IPS DF 4.7 (cell line): ENCODE measurements at regions not wholly inside any gene's neighbourhood (a gene's known extent, or its start where the extent isn't known, plus 50 kb on each side); places are given as distances from the start of the nearest gene placed in this dataset.
"Not testable (repeated sequence)": the region's sequence is repeated elsewhere in the genome, so short reads cannot be mapped to it uniquely, and the experiment has no call there.

Source experiments
- DNase-seq: peaks from one replicate; pipeline ENCODE4 v3.0.0-alpha.2; 2013; ENCODE audit warnings: low spot score; ENCODE audit errors: extremely low read depth

DNA sequence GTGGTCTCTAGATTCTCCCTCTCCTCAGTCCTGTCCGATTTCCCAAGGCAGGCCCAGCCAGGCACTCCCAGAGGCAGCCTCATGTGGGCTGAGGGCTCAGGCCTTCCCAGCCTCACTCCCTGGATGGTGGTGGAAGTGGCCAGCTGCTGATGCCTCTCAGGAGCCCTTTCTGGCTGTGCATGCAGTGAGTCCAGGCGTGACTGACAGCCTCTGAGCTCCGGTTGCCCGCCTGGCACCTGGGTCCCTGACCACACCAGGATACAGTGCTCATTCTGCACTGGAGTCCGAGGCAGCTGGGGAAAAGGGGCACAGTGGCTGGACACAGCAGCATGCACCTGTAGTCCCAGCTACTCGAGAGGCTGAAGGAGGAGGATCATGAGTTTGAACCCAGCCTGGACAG, 132.6 kb downstream of the CUL2 start:
- DNase-seq: no peak

DNA sequence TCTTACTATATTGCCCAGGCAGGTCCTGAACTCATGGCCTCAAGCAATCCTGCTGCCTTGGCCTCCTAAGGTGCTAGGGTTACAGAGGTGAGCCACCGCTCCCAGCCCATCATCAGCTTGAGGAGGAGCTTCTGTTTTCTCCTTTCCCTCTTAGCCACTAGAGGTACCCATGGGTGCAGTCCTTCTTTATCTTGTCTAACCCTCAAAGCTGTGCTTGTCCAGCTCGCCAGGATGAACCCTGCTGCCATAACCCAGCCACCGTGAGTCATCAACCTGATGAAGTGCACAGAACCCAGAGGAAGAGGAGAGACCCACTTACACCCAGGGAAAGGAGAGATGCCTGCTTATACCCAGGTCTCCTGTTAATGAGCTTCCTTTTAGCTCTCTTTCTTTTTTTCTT, 133.4 kb downstream of the CUL2 start:
- no peak for DNase-seq

DNA sequence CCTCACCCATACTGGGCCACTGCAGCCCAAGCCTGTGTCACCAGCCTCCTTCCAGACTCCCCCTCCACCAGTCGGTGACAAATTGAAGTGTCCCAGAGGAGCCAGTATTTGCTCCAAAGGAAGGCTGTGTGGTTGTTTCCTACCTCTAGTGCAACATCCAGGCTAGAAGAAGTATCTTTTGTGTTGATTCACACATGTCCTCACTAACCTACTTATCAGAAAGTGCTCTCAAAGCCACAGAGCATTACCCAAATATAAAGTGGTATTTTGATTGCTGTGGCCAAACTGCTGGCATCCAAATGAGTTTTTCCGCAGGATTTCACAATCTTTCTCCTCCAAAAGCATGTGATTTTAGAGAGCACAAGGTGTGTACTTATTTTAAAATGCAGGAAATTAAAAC, 134.8 kb downstream of the CUL2 start:
- no peak for DNase-seq

DNA sequence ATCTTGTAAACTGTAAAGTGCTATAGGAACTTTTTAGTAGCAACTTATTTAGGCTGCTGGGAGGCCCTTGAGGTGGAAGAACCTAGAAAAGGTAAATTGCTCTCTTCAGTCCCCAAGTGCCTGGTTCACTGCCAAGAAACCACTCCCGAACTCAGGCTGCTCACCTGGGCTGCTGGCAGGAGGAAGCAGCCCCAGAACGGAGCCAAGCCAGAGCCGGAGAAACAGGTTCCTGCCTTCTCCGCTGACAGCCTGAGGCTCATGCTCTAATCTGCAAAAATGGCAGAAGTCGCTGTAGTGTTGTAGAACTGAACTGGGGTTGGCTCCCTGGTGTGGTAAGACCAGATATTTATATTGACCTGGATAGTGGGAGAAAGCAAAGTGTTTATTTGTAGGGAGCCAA, 136.0 kb downstream of the CUL2 start:
- DNase-seq: no peak

DNA sequence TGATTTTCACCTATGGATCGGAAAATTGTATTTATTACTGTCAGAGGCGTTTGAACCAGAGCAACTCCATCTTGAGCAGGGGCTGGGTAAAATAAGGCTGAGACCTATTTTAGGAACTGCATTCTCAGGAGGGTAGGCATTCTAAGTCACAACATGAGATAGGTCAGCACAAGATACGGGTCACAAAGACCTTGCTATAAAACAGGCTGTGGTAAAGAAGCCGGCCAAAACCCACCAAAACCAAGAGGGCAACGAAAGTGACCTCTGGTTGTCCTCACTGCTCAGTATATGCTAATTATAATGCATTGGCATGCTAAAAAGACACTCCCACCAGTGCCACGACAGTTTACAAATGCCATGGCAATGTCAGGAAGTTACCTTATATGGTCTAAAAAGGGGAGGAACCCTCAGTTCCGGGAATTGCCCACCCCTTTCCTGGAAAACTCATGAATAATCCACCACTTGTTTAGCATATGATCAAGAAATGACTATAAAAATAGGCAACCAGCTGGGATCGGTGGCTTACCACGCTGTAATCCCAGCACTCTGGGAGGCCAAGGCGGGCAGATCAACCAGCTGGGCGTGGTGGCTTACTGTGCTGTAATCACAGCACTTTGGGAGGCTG, 136.3 kb upstream of the PARD3 start:
- DNase-seq: not testable (repeated sequence)

DNA sequence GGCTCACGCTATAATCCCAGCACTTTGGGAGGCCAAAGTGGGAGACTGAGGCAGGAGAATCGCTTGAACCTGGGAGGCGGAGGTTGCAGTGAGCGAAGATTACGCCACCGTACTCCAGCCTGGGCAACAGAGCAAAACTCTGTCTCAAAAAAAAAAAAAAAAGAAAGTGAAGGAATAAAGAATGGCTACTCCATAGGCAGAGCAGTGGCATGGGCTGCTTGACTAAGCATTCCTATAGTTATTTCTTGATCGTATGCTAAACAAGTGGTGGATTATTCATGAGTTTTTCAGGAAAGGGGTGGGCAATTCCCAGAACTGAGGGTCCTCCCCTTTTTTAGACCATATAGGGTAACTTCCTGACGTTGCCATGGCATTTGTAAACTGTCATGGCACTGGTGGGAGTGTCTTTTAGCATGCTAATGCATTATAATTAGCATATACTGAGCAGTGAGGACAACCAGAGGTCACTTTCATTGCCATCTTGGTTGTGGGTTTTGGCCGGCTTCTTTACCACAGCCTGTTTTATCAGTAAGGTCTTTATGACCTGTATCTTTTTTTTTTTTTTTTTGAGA, 130.9 kb upstream of the PARD3 start:
- DNase-seq: not testable (repeated sequence)

DNA sequence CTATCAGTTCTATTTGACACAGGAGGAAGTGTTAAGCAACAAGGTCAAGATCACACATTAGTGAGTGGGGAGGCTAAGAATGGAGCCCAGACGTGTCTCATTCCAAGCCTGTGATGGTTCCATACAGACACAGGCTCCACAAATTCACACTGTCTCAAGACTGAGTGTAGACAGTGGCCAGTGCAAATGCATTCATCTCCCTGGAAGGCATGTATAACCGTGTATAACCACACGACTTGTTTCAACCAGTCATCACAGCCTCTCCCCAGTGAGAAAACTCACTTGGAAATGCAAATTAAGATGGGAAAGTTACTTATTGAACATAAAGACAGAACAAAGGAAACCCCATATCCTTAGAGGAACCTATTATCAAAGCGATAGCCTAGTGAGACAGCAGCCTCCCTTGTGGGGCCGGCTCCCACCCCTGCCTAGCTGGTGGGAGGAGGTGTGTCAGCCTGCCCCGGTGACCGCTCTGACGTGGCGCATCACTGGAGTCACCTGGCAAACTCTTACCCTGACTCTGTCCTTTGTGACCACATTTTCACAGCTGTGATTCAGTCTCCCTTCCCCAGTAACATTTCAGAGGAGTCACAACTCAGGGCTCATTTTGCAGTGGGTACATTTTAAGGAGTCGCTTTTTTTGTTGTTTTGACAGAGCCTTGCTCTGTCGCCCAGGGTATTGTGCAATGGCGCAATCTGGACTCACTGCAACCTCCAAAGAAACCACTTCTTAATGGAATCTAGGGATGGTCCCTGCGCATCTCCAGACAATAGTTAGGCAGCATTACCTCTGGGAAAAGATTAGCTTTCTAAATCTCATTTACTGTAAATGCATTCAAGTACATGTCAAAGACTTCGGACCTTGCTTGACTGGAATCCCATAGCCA, 126.6 kb upstream of the PARD3 start:
- no peak for DNase-seq

DNA sequence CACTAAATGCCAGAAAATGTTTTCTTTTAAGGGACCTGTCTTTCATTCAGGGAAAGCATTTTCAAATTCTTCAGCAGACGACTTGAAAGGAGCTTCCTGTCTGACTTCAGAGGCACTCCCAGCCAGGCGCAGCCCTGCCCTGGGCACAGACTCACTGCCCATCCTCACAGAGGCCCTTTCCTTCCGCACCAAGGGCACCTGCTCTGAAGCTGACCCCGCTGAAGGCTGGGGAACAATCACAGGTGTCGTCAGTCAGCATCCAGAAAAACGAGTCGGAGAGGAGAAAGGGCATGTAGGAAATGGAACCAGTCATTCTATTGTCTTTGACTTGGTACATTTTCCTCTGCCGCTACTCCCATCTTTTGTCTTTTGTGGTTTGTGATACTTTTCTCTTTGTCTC, 125.3 kb upstream of the PARD3 start:
- no peak for DNase-seq

DNA sequence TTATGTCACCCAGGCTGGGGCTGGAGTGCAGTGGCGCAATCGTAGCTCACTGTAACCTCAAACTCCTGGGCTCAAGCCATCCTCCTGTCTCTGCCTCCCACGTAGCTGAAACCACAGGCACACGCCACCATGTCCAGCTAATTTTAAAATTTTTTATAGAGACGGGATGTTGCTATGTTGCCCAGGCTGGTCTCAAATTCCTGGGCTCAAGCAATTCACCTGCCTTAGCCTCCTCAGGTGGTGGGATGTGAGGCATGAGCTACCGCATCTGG, 123.2 kb upstream of the PARD3 start:
- no peak for DNase-seq

DNA sequence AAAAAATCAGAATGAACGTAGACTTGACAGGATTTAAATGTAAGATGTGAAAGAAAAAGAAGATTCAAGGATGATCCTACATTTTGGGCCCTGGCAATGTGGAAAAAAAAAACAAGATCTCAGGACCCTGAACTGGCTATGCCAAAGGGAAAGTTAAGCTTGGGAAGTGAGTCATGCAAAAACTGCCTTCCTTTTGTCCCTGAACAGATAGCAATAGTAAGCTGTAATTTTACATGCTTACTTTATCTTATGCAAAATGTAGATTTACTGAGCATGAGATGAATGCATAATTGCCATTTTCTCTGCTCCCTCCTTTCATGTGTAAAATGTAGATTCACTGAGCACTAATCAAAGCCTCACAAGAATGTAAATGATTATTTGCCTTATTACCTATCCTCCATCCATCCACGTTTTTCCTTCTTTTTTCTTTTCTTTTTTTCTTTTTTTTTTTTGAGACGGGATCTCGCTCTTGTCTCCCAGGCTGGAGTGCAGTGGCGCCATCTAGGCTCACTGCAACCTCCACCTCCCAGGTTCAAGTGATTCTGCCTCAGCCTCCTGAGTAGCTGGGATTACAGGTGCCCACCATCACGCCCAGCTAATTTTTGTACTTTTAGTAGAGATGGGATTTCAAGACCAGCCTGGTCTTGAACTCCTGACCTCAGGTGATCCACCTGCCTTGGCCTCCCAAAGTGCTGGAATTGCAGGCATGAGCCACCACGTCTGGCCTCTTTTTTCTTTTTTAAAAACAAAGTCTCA, 122.7 kb upstream of the PARD3 start:
- not testable (repeated sequence) for DNase-seq

DNA sequence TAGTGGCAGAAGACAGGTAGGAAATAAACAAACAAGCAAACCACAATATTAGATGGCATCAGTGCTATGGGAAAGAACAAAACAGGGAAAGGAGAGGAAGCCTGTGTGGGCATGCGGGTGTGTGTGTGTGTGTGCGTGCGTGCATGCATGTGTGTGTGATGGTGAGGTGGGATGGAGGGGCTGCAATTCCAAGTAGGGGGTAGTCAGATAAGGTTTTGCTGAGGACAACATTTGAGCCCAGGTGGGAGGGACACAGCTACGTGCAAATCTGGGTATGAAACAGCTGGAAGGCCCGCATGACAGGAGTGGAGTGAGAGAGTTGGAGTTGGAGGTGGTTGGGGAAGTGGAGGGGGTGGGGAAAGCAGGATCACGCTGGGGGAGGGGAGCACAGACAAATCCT, 121.0 kb upstream of the PARD3 start:
- no peak for DNase-seq

DNA sequence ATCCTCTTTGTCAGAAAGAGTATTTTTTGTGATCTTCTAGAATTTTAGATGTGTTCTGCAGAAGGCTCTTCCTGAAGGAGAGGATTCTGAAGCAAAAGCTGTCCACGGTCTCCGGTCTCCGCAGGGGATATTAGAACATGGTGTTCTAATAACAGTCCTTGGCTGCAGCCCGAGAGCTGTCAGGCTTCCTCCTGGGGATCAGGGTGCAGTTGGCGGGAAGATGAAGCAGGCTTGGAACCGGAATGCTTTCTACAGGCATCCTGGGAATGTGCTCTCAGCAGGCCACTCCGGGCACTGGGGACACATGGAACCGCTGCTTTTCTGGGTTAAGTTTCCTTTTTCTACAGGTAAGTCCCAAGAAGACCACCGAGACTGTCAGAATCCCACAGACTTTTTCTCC, 118.6 kb upstream of the PARD3 start:
- DNase-seq: no peak

DNA sequence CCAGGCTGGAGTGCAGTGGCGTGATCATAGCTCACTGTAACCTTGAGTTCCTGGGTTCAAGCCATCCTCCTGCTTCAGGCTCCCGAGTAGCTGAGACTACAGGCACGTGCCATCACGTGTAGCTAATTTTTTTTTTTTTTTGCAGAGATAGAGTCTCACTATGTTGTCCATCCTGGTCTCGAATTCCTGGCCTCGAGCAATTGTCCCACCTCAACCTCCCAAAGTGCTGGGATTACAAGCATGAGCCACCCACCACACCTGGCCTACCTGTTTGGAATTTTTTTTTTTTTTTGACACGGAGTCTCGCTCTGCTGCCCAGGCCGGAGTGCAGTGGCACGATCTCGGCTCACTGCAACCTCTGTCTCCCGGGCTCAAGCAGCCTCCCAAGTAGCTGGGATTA, 117.1 kb upstream of the PARD3 start:
- no peak for DNase-seq

DNA sequence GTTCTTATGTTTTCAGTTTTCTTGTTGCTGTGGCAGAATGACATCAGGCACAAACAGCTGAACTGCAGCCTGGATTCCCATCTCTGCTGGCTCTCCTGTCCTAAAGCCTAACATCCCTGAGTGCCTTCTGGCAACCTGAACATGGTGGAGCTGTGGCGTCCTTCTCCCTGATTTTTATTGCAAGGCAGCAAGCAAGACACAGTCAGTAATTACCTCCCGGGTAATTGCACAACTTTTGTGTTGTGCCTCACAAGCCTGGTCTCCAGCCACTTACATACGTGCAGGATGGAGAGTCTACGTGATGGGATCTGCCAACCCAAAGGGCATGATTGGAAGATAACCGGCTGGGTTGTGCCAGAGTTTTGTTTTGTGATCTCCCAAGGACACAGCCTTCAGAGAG, 116.1 kb upstream of the PARD3 start:
- DNase-seq: no peak

DNA sequence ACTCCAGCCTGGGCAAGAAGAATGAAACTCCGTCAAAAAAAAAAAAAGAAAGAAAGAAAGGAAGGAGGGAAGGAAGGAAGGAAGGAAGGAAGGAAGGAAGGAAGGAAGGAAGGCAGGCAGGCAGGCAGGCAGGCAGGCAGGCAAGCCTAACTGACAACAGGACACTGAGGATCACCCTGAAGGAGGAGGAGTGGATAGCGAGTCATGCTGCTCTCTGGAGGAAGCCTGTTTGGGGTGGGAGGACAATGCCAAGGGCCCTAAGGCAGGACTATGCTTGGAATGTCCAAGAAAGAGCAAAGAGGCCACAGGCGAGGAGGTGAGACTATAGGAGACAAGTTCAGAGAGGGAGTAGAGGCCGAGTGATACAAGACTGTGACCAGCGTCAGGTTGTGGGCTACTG, 107.0 kb upstream of the PARD3 start:
- no peak for DNase-seq

DNA sequence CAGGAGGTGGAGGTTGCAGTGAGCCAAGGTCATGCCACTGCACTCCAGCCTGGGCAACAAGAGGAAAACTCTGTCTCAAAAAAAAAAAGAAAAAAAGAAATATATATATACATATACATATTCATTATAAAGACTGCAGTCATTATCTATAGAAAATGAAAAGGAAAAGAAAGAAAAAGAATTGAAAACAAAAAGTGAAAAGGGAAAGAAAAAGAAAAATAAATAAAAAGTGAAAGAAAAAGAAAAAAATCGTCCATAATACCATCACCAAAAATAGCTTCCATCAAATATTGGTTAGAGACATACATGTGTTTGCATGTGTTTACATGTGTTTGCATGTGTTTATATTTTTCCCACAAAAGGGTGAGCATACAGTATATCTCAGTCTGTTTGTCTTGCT, 105.5 kb upstream of the PARD3 start:
- no peak for DNase-seq

DNA sequence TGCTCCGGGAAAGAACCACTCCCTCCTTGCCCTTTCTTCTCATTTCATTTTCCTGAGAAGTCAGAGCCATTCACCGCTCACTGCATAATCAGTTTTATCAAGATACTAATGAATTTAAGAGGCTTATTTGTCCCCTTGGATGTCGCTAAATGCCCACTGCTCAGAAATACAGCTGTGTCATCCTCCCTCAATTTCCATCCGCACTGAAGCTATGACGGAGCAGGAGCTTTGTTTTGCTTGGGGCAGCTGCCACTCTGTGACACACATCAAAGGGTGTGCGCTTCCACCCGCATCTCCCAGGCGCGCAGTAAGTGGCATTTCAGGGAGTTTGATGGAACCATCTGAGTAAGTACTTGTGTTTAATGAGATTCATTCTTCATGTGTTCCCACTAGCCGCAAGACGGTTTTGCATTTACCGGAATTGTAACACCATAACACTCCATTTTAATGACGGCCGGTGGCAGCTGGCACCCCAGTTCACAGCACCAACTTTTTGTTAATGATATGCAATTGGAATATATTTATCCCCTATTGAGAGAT, 103.8 kb upstream of the PARD3 start:
- DNase-seq: no peak

DNA sequence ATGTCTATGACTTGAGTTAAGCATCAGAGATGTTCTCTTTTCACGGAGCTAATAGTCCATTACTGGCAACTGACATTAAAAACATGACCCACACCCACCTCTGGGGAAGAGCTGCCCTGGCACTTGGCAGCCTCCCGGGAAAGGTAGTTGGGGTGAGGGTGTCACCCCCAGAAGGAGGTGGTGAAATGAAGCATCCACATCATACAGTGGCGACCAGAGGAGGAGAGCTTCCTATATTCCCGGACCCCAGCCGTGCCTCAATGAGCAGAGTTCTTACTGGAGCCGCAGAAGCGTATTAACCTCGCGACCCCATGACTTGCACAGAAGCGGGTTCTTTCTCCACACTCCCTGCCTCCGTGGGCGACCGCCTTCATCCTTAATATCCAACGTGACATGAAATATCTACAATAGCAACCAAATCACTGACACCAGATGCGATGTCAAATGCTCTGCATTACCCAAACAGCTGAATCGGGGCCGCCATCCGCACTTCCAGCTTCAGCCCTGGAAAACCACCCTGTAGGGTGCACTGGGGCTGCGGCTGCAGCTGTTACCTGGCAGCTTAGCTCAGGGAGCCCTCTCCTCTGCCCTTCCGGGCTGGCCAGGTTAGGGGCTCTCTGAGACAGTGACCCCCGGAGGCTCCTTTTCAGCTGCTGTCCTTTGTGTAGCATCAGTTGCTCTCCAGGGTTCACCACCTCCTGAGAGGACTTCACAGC, 103.1 kb upstream of the PARD3 start:
- DNase-seq: no peak

DNA sequence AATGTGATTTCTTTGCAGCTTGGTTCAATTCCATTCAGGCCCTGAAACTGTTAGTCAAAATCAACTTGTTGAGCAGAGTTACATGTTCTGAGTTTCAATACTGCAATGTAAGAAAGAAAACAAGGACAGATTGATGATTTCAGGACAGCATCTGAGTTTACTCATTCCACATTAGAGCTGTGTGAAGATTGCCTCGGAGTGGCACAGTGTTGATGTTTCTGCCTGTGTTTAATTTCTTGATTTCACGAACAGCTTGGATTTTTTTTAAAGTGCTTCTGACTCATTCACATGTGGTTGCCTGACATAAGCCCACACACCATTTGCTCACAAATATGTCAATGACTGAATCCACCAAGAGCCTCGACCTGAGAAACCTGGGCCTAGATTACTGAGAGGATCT, 101.2 kb upstream of the PARD3 start:
- DNase-seq: no peak

DNA sequence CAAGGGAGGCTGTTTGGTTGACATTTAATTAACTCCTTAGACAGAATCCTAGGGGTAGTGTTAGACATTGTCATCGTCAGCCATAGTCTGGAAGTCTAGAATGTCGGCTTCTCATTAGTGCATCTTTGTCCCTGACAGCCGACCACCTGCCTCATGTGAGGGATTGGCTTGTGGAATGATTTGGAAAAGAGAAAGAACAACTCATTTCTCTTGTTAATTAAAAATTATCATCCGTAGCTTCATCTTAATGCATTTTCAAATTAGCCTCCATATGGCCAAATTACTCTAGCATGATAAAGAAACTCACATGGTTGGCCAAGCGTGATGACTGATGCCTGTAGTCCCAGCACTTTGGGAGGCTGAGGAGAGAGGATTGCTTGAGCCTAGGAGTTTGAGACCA, 97.7 kb upstream of the PARD3 start:
- DNase-seq: no peak

DNA sequence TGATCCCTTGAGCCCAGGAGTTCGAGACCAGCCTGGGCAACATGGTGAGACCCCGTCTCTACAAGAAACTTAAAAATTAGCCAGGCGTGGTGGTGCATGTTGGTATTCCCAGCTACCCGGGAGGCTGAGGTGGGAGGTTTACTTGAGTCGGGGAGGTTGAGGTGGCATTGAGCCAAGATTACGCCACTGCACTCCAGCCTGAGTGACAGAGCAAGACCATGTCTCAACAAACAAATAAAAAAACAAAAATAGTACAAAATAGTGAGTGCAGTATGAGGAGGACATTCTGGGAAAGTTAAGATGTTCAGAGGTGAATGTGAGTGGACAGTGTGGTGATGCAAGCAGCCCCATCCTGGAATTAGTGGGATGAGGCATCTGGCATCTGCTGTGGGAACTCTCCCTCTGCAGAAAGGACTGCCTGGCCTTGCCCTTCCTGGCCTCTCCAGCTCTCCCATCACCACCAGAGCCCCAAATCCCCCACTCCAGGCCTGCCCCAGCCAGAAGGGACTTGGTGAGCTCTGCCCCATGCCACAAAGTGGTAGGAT, 96.6 kb upstream of the PARD3 start:
- no peak for DNase-seq
